T-helper 17 cell (primary cell): ENCODE measurements at regions not wholly inside any gene's neighbourhood (a gene's known extent, or its start where the extent isn't known, plus 50 kb on each side); places are given as distances from the start of the nearest gene placed in this dataset.
"Not testable (repeated sequence)": the region's sequence is repeated elsewhere in the genome, so short reads cannot be mapped to it uniquely, and the experiment has no call there.

Experiments used
- ATAC-seq: fragments of 150-1000 bp; cut with Tn5 transposase; 2 replicates; pipeline ENCODE4 v1.10.0; 2021; ENCODE audit warnings: mild to moderate bottlenecking, moderate library complexity
- DNase-seq, 3 donors: peaks; one replicate each; pipeline versions ENCODE4 v3.0.0 to v3.0.0-alpha.2; 2020 to 2021
- H3K9me3 ChIP-seq: one replicate; pipeline ENCODE4 v1.7.0; 2013; ENCODE audit warnings: low read length, mild to moderate bottlenecking; ENCODE audit not compliant: control insufficient read depth, poor library complexity, severe bottlenecking
- H3K27ac Mint-ChIP-seq: one replicate; pipeline ENCODE4 v1.8.0; 2022; ENCODE audit warnings: mild to moderate bottlenecking, moderate library complexity, mixed read lengths
- H3K27me3 Mint-ChIP-seq: one replicate; pipeline ENCODE4 v1.8.0; 2022; ENCODE audit warnings: mixed read lengths
- H3K36me3 Mint-ChIP-seq: one replicate; pipeline ENCODE4 v1.8.0; 2022; ENCODE audit warnings: low read depth, mixed read lengths
- H3K4me1 Mint-ChIP-seq: one replicate; pipeline ENCODE4 v1.8.0; 2022; ENCODE audit warnings: mild to moderate bottlenecking, mixed read lengths
- H3K4me3 Mint-ChIP-seq: one replicate; pipeline ENCODE4 v1.8.0; 2022; ENCODE audit warnings: mild to moderate bottlenecking, moderate library complexity, mixed read lengths

GRCh38 chr9:22986556-22986955 lies 539.9 kb downstream of the DMRTA1 start:
- Mint-ChIP-seq H3K36me3 (no peaks in the 10 kb centered on the region), H3K4me3 (no peak overlapping the region), H3K27me3 (no peaks in the 10 kb centered on the region), H3K27ac (no peak overlapping the region), H3K4me1 (no peaks in the 10 kb centered on the region)
- no peak for DNase-seq
- ATAC-seq = no peak
- H3K9me3 ChIP-seq = no peaks in the 10 kb centered on the region

- Mint-ChIP-seq H3K36me3 (no peaks in the 10 kb centered on the region), H3K4me3 (no peak overlapping the region), H3K27ac (no peak overlapping the region), H3K27me3 (no peaks in the 10 kb centered on the region), H3K4me1 (no peaks in the 10 kb centered on the region)
- ATAC-seq (no peak), DNase-seq (no peak)
- H3K9me3 ChIP-seq = no peaks in the 10 kb centered on the region
Measured at GRCh38 chr9:22990349-22990748, 543.7 kb downstream of the DMRTA1 start.

- ATAC-seq = no peak
- DNase-seq = no peak
- Mint-ChIP-seq H3K4me1 (no peaks in the 10 kb centered on the region), H3K27me3 (no peaks in the 10 kb centered on the region), H3K27ac (no peak overlapping the region), H3K36me3 (no peaks in the 10 kb centered on the region), H3K4me3 (no peak overlapping the region)
- no peaks in the 10 kb centered on the region for H3K9me3 ChIP-seq
Measured at GRCh38 chr9:22992780-22993179, 546.2 kb downstream of the DMRTA1 start.

- ATAC-seq (no peak), DNase-seq (no peak)
- Mint-ChIP-seq H3K27ac (no peak overlapping the region), H3K4me1 (no peaks in the 10 kb centered on the region), H3K4me3 (no peak overlapping the region), H3K27me3 (no peaks in the 10 kb centered on the region), H3K36me3 (no peaks in the 10 kb centered on the region)
- H3K9me3 ChIP-seq = no peaks in the 10 kb centered on the region
Measured at GRCh38 chr9:22997923-22998322, 551.3 kb downstream of the DMRTA1 start.

- Mint-ChIP-seq H3K27me3 (no peaks in the 10 kb centered on the region), H3K36me3 (no peaks in the 10 kb centered on the region), H3K4me1 (no peaks in the 10 kb centered on the region), H3K27ac (no peak overlapping the region), H3K4me3 (no peak overlapping the region)
- no peaks in the 10 kb centered on the region for H3K9me3 ChIP-seq
- DNase-seq (no peak), ATAC-seq (no peak)
Measured at GRCh38 chr9:23005156-23005555, 558.5 kb downstream of the DMRTA1 start.

- DNase-seq (no peak), ATAC-seq (no peak)
- Mint-ChIP-seq H3K4me1 (no peaks in the 10 kb centered on the region), H3K27me3 (no peaks in the 10 kb centered on the region), H3K4me3 (no peak overlapping the region), H3K36me3 (no peaks in the 10 kb centered on the region), H3K27ac (no peak overlapping the region)
- H3K9me3 ChIP-seq = no peaks in the 10 kb centered on the region
Measured at GRCh38 chr9:23006127-23006526, 559.5 kb downstream of the DMRTA1 start.

GRCh38 chr9:23011669-23012068 lies 565.0 kb downstream of the DMRTA1 start:
- no peak for ATAC-seq
- H3K4me3 Mint-ChIP-seq = no peak overlapping the region
- no peak overlapping the region for H3K27ac Mint-ChIP-seq
- no peaks in the 10 kb centered on the region for H3K36me3 Mint-ChIP-seq
- H3K27me3 Mint-ChIP-seq = no peaks in the 10 kb centered on the region
- H3K4me1 Mint-ChIP-seq = no peaks in the 10 kb centered on the region
- DNase-seq = no peak
- H3K9me3 ChIP-seq = no peaks in the 10 kb centered on the region

GRCh38 chr9:23015557-23015956 lies 568.9 kb downstream of the DMRTA1 start:
- DNase-seq (no peak), ATAC-seq (no peak)
- H3K27ac Mint-ChIP-seq = no peak overlapping the region
- no peaks in the 10 kb centered on the region for H3K4me1 Mint-ChIP-seq
- no peaks in the 10 kb centered on the region for H3K9me3 ChIP-seq
- H3K27me3 Mint-ChIP-seq = no peaks in the 10 kb centered on the region
- no peaks in the 10 kb centered on the region for H3K36me3 Mint-ChIP-seq
- H3K4me3 Mint-ChIP-seq = no peak overlapping the region

GRCh38 chr9:23036416-23036815 lies 589.8 kb downstream of the DMRTA1 start:
- Mint-ChIP-seq H3K36me3 (no peaks in the 10 kb centered on the region), H3K27ac (no peak overlapping the region), H3K4me1 (no peaks in the 10 kb centered on the region), H3K4me3 (no peak overlapping the region), H3K27me3 (no peaks in the 10 kb centered on the region)
- H3K9me3 ChIP-seq = no peaks in the 10 kb centered on the region
- no peak for DNase-seq
- ATAC-seq = no peak

GRCh38 chr9:23039402-23039801 lies 592.8 kb downstream of the DMRTA1 start:
- no peaks in the 10 kb centered on the region for H3K4me1 Mint-ChIP-seq
- DNase-seq (no peak), ATAC-seq (no peak)
- no peak overlapping the region for H3K4me3 Mint-ChIP-seq
- no peak overlapping the region for H3K27ac Mint-ChIP-seq
- no peaks in the 10 kb centered on the region for H3K36me3 Mint-ChIP-seq
- H3K9me3 ChIP-seq = no peaks in the 10 kb centered on the region
- H3K27me3 Mint-ChIP-seq = no peaks in the 10 kb centered on the region

- DNase-seq = no peak
- Mint-ChIP-seq H3K36me3 (no peaks in the 10 kb centered on the region), H3K27me3 (no peaks in the 10 kb centered on the region), H3K4me3 (no peak overlapping the region), H3K27ac (no peak overlapping the region), H3K4me1 (no peaks in the 10 kb centered on the region)
- no peaks in the 10 kb centered on the region for H3K9me3 ChIP-seq
- no peak for ATAC-seq
Measured at GRCh38 chr9:23041466-23041865, 594.8 kb downstream of the DMRTA1 start.

GRCh38 chr9:23044549-23044948 lies 597.9 kb downstream of the DMRTA1 start:
- DNase-seq (no peak), ATAC-seq (no peak)
- Mint-ChIP-seq H3K4me1 (no peaks in the 10 kb centered on the region), H3K27me3 (no peaks in the 10 kb centered on the region), H3K27ac (no peak overlapping the region), H3K36me3 (no peaks in the 10 kb centered on the region), H3K4me3 (no peak overlapping the region)
- H3K9me3 ChIP-seq = no peaks in the 10 kb centered on the region

GRCh38 chr9:23046026-23046425 lies 599.4 kb downstream of the DMRTA1 start:
- not testable (repeated sequence) for H3K27me3 Mint-ChIP-seq, H3K9me3 ChIP-seq, DNase-seq, H3K36me3 Mint-ChIP-seq, H3K4me3 Mint-ChIP-seq, H3K4me1 Mint-ChIP-seq, H3K27ac Mint-ChIP-seq, ATAC-seq

GRCh38 chr9:23050548-23050947 lies 603.9 kb downstream of the DMRTA1 start:
- no peak for ATAC-seq
- Mint-ChIP-seq H3K4me3 (no peak overlapping the region), H3K27me3 (no peaks in the 10 kb centered on the region), H3K36me3 (no peaks in the 10 kb centered on the region), H3K27ac (no peak overlapping the region), H3K4me1 (no peaks in the 10 kb centered on the region)
- no peaks in the 10 kb centered on the region for H3K9me3 ChIP-seq
- no peak for DNase-seq

- no peaks in the 10 kb centered on the region for H3K9me3 ChIP-seq
- Mint-ChIP-seq H3K4me3 (no peak overlapping the region), H3K36me3 (no peaks in the 10 kb centered on the region), H3K27ac (no peak overlapping the region), H3K27me3 (no peaks in the 10 kb centered on the region), H3K4me1 (no peaks in the 10 kb centered on the region)
- no peak for DNase-seq
- ATAC-seq = no peak
Measured at GRCh38 chr9:23073136-23073535, 626.5 kb downstream of the DMRTA1 start.
